C4-2B (cell line): ENCODE measurements at regions not wholly inside any gene's neighbourhood (a gene's known extent, or its start where the extent isn't known, plus 50 kb on each side); places are given as distances from the start of the nearest gene placed in this dataset.

Experiments
- ZFX ChIP-seq: fragments of 450-650 bp; IDR thresholded peaks from 2 replicates; pipeline ENCODE4 v1.6.1; 2017
- TF ChIP-seq, protein P1 (sequence below): fragments of 450-650 bp; conservative IDR thresholded peaks from 2 replicates; pipeline ENCODE4 v1.5.1; 2017; ENCODE audit warnings: mild to moderate bottlenecking

DNA sequence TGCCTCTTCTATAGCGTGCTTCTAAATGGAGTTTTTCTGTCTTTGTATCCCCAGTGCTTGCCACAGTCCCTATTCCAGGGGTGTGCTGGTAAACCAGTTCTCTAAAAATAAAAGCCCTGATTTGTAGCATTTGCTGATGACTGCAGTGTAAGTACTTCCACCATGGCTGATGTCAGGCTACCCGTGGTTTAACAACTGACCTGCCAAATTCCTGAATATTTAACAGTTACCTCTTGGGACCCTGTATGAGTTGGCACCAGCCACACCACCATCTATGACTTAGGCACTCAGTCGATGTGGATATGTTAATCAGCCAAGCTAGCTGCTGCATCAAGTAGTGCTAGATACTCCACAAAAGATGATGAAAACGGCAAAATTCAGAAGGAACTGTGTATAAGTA, 94.0 kb upstream of the MTNR1B start:
- TF ChIP-seq, protein P1, sequence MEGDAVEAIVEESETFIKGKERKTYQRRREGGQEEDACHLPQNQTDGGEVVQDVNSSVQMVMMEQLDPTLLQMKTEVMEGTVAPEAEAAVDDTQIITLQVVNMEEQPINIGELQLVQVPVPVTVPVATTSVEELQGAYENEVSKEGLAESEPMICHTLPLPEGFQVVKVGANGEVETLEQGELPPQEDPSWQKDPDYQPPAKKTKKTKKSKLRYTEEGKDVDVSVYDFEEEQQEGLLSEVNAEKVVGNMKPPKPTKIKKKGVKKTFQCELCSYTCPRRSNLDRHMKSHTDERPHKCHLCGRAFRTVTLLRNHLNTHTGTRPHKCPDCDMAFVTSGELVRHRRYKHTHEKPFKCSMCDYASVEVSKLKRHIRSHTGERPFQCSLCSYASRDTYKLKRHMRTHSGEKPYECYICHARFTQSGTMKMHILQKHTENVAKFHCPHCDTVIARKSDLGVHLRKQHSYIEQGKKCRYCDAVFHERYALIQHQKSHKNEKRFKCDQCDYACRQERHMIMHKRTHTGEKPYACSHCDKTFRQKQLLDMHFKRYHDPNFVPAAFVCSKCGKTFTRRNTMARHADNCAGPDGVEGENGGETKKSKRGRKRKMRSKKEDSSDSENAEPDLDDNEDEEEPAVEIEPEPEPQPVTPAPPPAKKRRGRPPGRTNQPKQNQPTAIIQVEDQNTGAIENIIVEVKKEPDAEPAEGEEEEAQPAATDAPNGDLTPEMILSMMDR, result no peak
- TF ChIP-seq ZFX, result no peak
